ENCODE measurements at regions not wholly inside any gene's neighbourhood (a gene's known extent, or its start where the extent isn't known, plus 50 kb on each side); places are given as distances from the start of the nearest gene placed in this dataset.
A peak's percentile ranks its signal among the peaks of the same experiment; 100 is the strongest.
"Not testable (repeated sequence)": the region's sequence is repeated elsewhere in the genome, so short reads cannot be mapped to it uniquely, and the experiment has no call there.

DNA sequence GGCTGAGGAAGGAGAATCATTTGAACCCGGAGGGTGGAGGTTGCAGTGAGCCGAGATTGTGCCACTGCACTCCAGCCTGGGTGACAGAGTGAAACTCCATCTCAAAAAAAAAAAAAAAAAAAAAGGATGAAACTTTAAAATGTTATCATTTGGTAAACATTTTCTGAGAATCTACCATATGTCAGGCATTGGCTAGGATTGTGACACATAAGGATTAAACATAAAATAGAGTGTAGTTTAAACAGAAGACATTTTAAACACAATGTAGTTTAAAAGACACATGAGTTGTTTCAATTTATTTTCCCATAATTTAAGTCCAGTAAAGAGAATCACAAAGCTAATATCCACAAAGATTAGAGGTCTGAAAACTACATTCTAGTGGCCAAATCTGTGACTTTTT, 63.5 kb upstream of the TBXT start:
- peaks cover 22% of the 10 kb centered on the region for H3K27me3 Mint-ChIP-seq
- DNase-seq (ENCODE audit: low spot score in 2 of 2); H3K36me3 Mint-ChIP-seq; H3K4me3 Mint-ChIP-seq; ATAC-seq (ENCODE audit: low read depth); H3K4me1 Mint-ChIP-seq; H3K27ac Mint-ChIP-seq; H3K9me3 Mint-ChIP-seq: not testable (repeated sequence)

DNA sequence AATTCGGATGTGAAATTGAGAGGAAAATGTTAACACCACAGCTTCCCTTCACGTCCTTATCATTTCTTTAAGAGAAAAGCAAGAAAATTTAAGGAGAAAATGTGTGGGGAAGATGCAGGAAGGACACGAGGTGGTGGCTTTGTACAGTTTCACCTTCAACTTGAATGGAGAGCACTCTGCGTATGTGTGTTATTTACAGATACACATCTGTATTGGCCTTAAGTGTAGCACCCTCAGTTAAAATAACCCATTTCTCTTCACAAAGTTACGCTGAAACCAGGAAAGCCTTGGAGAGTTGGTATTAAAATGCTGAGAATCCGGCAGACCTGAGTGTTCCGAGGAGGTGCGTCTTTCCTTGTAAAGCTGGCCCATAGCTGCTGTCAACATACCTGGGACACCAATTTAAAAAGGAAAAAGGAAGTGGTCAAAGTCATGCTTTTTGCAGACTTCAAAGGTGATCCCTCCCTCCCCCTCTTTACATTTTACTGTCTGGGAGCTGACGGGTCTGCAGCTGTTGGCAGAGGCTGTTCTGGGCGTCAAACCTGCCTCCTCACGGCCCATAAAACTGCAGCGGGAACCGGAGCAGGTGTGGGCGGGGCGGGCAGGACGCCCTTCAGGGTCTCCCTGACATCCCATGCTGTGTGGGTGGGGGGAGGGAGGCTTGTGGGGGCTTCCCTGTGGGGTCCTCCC, 61.3 kb upstream of the TBXT start:
- no peaks in the 10 kb centered on the region for H3K4me1 Mint-ChIP-seq
- H3K9me3 Mint-ChIP-seq = no peaks in the 10 kb centered on the region
- no peak overlapping the region for H3K4me3 Mint-ChIP-seq

DNA sequence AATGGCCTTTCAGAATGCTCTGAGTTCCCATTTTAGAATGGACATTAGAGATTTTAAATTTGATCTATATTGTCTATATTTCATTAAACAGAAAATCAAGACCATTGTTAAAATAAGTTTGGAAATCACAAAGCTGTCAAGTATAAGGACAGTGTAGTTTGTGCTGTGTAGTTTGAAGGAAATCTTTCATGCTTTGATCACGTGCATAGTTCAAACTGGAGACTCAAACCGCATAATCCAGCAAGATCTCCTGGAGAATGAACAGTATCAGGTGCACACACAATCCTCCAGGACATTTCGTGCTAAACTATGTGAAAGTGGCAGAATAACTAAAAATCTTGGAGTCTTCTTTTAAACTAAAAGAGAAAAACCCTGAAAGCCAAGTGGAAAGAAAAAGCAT, 60.8 kb upstream of the TBXT start:
- ATAC-seq (ENCODE audit: low read depth) = no peak
- Mint-ChIP-seq H3K27me3 (peaks cover 24% of the 10 kb centered on the region), H3K27ac (no peak overlapping the region), H3K4me3 (no peak overlapping the region), H3K36me3 (no peaks in the 10 kb centered on the region), H3K4me1 (no peaks in the 10 kb centered on the region), H3K9me3 (no peaks in the 10 kb centered on the region)
- DNase-seq (ENCODE audit: low spot score in 2 of 2) = no peak

More for the DNA sequence above, 61.3 kb upstream of the TBXT start:
- DNase-seq (ENCODE audit: low spot score in 2 of 2) (no peak), ATAC-seq (ENCODE audit: low read depth) (peak; percentile 32)
- Mint-ChIP-seq H3K27ac (no peak overlapping the region), H3K36me3 (no peaks in the 10 kb centered on the region), H3K27me3 (peaks cover 21% of the 10 kb centered on the region)

DNA sequence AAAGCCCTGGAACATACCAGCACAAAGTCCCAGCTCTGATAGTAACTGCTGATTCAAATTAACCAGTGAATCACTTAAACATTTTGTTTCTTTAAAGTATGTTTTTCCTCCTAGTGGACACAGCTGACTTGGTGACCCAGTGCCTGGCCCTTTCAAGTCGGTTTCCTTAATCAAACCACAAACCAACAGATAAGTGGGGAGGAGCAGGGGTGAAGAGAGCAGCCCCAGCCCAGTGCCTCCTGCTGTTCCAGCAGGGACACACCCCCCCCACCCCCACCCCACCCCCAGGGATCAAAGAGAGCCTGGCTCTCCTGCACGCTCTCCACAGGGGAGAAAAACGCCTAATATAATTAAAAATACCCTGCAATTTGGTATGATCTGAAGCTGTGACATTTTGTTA, 55.4 kb upstream of the TBXT start:
- H3K4me3 Mint-ChIP-seq = no peak overlapping the region
- H3K36me3 Mint-ChIP-seq = no peaks in the 10 kb centered on the region
- no peaks in the 10 kb centered on the region for H3K4me1 Mint-ChIP-seq
- H3K27ac Mint-ChIP-seq = no peak overlapping the region
- ATAC-seq (ENCODE audit: low read depth) = no peak
- H3K9me3 Mint-ChIP-seq = no peaks in the 10 kb centered on the region
- H3K27me3 Mint-ChIP-seq = peaks cover 20% of the 10 kb centered on the region
- DNase-seq (ENCODE audit: low spot score in 2 of 2) = no peak

DNA sequence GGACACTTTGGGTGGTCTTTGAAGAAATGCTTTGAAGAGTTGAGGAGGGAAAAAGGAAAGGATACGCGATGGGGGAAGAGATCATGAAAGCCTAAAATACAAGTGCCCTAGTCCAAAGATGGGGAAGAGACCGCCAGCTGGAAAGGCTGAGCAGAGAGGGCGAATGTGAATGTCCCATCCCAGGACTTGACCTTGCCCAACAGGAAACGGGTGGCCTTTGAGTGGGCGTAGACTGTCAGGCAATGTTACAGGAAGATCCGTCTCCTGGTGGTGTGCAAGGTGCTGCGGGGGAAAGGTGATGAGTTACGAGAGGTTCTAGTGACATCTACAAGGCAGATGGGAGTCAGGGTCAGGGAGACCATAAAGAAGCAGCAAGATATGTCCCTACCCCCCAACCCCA, 55.0 kb upstream of the TBXT start:
- H3K36me3 Mint-ChIP-seq = no peaks in the 10 kb centered on the region
- ATAC-seq (ENCODE audit: low read depth) (no peak), DNase-seq (ENCODE audit: low spot score in 2 of 2) (no peak)
- no peak overlapping the region for H3K4me3 Mint-ChIP-seq
- no peaks in the 10 kb centered on the region for H3K9me3 Mint-ChIP-seq
- no peaks in the 10 kb centered on the region for H3K4me1 Mint-ChIP-seq
- no peak overlapping the region for H3K27ac Mint-ChIP-seq
- H3K27me3 Mint-ChIP-seq = peaks cover 20% of the 10 kb centered on the region

DNA sequence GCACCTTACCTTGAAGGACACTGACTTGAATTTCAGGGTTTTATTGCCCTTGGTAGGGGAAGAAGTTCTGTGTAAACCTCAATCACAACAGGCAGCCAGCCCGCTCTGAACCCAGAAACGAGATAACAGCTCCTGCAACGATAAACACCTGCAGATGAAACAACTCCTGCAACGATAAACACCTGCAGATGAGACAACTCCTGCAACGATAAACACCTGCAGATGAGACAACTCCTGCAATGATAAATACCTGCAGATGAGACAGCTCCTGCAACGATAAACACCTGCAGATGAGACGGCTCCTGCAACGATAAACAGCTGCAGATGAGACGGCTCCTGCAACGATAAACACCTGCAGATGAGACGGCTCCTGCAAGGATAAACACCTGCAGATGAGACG, 54.0 kb upstream of the TBXT start:
- ATAC-seq (ENCODE audit: low read depth) (no peak), DNase-seq (ENCODE audit: low spot score in 2 of 2) (no peak)
- peaks cover 16% of the 10 kb centered on the region for H3K27me3 Mint-ChIP-seq
- no peaks in the 10 kb centered on the region for H3K9me3 Mint-ChIP-seq
- no peak overlapping the region for H3K27ac Mint-ChIP-seq
- no peaks in the 10 kb centered on the region for H3K36me3 Mint-ChIP-seq
- H3K4me3 Mint-ChIP-seq = no peak overlapping the region
- H3K4me1 Mint-ChIP-seq = no peaks in the 10 kb centered on the region

DNA sequence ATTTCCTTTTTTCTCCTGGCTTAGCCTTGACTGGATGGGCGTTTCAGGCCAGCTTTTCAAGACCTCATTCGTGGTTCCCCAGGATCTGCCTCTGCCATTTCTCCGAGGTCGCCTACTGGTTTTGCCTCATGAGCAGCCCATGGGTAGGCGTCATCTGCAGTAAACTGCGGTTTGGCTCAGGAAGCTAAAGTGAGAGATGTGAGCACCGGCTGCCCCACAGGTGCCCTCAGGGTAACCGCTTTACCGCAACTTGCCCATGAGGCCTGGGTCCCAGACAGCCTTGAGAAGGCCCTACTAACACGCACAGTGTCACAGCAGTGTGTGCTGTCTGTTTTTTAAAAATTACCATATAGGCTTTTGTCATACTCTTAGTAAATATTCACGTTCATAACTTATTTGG, 53.4 kb upstream of the TBXT start:
- no peak overlapping the region for H3K4me3 Mint-ChIP-seq
- ATAC-seq (ENCODE audit: low read depth) = no peak

More for the DNA sequence above, 53.4 kb upstream of the TBXT start:
- H3K36me3 Mint-ChIP-seq = no peaks in the 10 kb centered on the region
- H3K9me3 Mint-ChIP-seq = no peaks in the 10 kb centered on the region
- H3K27me3 Mint-ChIP-seq = peaks cover 16% of the 10 kb centered on the region
- H3K4me1 Mint-ChIP-seq = no peaks in the 10 kb centered on the region
- no peak for DNase-seq (ENCODE audit: low spot score in 2 of 2)
- no peak overlapping the region for H3K27ac Mint-ChIP-seq
